Stimulated activated CD4-positive, alpha-beta T cell treated with anti-CD3 and anti-CD28 coated beads, Interleukin-4, amount 100 ng/mL, for 4 hours (primary cell): ENCODE measurements at regions not wholly inside any gene's neighbourhood (a gene's known extent, or its start where the extent isn't known, plus 50 kb on each side); places are given as distances from the start of the nearest gene placed in this dataset.
"Not testable (repeated sequence)": the region's sequence is repeated elsewhere in the genome, so short reads cannot be mapped to it uniquely, and the experiment has no call there.

Experiments
- DNase-seq, 2 experiments: peaks; one replicate each; pipeline ENCODE4 v3.0.0-alpha.2; 2020

DNA sequence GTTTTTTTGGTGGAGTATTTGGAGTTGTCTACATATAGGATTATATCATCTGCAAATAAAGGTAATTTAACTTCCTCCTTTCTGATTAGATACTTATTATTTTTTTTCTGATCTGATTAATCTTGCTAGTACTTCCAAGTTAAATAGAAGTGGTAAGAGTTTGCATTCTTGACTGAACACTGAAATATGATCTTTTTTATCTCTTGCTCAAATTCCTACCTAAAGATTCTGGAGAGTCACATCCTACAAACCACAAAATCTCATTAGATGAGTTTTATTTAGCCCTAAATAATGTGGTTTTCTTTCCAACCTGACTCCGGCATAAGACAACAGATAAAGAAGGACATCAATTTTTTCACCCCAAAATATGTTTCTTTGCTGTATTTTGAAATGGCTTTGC, 977.9 kb upstream of the GBE1 start:
- DNase-seq, result no peak

DNA sequence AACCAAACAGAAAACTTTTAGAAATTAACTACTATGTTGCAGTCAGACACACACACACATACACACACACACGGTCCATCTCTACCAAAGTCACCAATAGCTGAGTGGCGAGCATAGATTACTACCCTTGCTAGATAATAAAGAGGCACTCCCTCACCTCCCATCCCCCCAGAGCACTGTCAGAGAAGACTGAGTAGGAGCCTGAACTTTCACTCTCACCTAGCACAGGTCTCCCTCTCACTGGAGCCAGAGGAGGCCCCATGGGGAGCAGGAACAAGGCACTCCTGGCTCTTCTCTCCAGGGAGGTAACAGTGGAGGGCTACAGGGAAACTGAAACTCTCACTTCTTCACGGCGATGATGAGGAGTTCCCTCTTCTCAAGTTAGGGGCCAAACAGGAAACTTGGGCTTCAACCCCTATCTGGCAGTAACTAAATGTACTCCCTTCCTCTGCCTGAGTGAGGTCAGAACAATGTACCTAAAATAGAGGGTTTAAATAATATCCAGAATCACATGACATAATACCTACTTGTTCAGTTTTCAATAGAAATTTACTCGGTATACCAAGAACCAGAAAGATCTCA, 975.3 kb upstream of the GBE1 start:
- no peak for DNase-seq

DNA sequence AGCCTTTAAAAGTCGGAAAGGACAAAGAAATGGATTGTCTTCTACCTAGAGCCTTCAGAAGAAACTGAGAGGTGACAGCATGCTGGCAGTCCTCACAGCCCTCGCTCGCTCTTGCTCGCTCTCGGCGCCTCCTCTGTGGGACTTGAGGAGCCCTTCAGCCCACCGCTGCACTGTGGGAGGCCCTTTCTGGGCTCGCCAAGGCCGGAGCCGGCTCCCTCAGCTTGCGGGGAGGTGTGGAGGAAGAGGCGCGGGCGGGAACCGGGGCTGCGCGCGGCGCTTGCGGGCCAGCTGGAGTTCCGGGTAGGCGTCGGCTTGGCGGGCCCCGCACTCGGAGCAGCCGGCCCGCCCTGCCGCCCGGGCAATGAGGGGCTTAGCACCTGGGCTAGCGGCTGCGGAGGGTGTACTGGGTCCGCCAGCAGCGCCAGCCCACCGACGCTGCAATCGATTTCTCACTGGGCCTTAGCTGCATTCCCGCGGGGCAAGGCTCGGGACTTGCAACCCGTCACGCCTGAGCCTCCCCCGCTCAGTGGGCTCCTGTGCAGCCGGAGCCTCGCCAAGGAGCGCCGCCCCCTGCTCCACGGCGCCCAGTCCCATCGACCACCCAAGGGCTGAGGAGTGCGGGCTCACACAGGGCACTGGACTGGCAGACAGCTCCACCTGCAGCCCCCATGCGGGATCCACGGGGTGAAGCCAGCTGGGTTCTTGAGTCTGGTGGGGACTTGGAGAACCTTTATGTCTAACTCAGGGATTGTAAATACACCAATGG, 953.8 kb upstream of the GBE1 start:
- no peak for DNase-seq

DNA sequence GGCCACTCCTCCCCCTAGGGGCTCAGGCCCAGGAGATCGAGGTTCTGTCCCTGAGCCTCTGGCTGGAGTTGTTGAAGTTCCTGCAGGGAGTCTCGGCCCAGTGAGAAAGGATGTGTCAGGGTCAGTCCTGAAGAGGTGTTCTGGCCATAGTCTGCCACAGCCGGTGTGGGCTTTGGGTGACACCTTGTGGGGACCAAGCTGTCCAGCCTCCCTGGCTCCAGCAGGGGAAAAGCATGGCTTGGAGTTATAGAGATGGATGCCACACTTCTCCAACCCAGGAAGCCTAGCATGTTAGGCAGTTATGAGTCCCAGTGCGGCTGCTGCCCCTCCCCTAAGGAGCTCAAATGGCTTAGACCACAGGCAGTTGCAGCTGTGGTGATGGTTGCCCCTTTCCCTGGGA, 945.6 kb upstream of the GBE1 start:
- DNase-seq, result no peak

DNA sequence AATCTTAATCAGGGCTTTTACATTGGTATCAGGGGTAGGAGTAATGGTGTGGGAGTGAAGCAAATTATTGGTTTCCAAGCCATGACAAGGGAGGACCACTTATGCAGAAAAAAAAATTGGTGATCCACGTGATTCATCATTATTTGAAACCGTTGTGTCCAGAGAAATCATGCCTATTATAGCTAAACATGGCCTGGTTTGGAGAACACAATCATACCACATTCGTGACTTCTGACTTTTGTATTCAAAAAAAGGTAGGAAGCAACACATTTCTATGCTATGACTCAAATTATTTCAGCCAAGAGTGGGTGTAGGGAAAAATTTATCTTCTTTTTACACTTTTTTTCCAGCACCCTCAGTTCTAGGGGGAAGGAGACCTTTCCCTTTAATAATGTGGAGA, 924.3 kb upstream of the GBE1 start:
- DNase-seq, result no peak

DNA sequence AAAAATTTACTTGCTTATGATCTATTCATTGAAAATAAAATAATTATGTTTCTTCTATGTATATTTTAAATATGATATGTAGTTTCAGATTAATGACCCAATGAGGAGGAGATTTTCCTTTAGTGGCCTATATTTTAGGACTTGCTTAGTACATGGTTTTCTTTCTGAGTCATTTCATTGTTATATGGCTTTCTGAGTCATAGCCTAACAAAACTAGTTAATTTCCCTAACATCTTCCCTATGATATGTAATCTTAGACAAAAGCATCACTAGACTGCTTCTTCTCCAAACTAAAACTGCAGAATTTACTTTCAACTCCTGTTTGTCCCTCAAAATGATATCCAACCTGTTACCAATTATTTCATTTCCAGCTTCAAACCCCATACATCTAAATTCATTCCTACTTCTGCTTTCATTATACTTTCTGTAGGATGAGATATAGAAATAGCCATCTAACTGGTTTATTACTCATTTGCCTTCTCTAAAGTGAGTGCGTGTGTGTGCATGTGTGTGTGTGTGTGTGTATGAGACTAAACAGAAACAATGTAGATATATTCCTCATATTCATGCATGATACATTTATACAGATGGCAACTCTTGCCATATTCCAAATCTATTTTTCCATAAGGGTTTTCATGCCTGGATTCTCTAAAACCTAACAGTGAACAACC, 915.0 kb upstream of the GBE1 start:
- DNase-seq, result no peak

DNA sequence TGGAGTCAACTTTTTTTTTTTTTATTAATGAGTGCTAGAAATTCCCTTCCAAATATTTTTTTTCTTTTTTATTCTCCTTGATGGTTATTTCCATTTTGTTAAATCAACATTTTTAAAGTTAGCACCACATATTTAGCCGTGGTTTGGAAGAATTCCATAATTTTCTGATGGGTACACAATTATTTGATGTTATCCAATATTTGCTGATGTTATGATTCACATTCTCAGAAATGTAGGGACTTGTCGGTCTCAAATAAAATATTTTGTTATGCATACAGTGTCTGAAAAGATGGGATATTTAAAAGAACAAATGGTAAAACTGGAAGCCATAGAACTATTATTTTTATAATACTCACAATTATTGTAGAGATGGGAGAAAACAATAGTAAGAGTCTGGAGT, 911.5 kb upstream of the GBE1 start:
- no peak for DNase-seq

DNA sequence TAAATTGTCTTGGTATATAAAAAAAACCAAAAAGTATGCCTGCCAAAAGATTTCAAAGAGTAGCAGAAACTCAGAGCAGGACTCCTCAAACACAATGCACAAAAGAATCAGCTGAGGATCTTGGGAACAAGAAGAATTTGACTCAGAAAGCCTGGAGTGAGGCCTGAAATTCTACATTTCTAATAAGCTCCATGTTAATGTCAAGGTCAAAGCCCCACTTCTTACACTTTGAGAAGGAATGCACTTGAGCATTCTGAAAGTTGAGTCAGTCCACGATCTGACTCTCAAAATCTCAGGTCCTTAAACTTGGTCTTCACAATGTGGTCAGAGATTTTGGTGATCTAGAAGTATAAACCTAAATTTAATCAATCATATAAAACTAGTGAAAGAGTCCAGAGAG, 910.0 kb upstream of the GBE1 start:
- DNase-seq, result no peak

DNA sequence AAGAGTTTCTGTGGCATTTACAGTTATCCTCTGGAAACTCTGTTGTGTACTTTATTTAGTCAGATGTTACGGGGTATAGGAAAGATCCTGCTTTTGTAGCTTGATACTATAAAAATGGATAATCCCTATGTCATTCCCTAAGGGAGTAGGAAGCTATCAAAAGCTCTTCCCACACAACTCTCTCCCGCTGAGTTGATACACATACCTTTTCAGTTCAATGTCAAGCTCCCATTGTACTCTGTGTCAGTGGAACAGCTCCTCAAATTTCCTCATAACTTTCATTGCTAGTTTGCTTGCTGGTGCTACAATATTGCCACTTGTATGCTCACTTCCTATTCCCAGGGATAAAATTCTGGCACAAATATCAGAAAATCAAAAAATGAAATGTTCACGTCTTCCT, 893.3 kb upstream of the GBE1 start:
- no peak for DNase-seq

DNA sequence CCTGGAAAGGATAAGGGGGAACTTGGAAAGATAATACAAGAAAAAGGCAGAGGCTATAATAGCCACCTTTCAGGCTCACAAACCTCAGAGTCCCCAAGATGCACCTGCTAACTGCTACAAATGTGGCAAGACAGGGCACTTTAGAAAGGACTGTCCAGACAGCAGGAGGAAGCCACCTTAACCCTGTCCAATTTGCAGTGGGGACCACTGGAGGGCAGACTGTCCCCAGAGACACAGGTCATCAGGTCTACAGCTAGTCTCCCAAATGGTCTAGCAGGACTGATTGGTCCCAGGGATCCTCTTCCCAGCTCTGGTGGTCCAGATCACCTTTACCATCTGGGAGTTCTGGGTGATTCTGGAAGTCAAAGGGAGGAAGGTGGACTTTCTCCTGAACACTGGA, 882.5 kb upstream of the GBE1 start:
- DNase-seq, result no peak

DNA sequence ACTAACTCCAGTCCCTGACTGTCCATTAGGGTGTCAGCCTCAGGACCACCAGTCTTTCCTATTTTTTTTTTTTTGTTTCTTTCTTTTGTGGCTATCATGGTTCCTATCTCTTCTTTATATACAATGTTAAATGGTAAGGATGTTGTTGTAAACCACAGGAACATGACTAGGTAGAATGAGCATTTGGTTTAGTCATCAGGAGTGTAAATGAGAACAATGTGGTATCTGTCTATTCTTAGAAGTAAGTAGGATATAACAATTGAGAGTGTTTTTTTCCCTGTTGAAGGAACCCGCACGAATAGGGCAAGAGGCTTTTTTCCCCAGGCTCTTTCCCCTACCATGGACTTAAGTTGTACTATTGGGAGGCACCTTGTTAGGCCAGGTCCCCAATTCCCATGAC, 880.3 kb upstream of the GBE1 start:
- no peak for DNase-seq

DNA sequence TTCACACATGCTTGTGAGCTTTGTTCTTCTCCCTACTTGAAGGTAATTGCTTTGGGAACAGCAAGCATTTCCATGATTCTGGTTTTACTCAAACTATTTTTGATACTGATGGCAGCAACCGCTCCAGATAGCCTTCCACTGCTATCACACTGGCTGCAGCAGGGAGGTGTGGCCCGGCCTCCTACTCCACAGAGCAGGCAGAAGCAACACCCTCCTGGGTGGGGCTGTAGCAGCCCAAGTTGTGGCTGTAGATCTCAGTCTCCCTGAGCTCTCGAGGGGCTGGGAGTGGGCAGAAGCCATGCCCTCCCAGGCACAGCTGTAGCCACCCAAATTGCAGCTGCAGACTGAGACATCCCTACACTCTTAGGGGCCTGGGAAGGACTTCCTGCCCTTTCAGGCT, 878.8 kb upstream of the GBE1 start:
- DNase-seq, result no peak

DNA sequence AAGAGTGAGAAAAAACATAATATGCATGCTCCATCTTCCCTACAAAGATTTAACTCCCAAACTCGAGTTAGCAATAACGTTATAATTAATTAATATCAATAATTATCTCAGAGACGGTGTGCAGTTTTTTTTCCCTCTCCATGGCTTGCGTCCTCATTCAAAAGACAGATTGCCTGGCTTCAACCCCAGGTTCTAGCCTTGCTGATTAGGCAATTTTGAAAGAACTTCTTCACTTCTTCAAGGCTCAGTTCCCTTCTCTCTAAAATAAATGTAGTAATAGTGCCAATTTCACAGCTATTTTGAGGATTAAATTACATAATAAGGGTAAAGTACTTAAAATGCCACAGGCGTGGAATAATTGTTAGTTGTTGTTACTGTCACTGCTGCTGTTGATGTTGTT, 876.1 kb upstream of the GBE1 start:
- no peak for DNase-seq

DNA sequence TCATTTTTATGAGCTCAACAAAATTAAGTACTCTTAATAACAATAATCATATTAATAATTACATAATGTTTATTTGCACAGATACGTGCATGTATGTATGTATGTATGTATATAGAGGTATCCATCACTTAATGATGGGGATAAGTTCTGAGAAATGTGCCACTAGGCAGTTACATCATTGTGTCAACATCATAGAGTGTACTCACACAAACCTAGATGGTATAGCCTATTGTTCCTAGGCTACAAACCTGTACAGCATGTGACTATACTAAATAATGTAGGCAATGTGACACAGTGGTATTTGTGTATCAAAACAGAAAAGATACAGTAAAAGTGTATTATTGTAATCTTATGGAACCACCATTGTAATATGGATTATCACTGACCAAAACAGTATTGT, 874.7 kb upstream of the GBE1 start:
- no peak for DNase-seq

DNA sequence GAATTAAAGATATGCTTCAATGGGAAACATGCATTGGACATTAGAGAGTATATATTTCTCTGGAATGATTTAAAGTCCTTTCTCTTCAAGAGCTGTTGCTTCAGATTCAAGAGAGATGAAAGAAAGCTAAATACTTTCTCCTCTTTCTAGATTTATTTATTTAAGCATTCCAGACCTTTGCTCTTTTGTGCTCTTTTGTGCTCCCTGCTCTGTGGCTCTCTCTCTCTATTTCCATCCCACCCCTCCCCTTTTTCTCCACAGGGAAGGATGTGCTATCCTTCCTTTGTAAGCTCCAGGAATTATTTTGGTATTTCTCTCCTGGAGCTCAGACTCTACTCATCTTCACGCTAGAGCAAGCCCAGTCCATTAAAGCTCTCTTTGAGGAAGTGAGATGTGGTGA, 871.9 kb upstream of the GBE1 start:
- DNase-seq, result no peak

DNA sequence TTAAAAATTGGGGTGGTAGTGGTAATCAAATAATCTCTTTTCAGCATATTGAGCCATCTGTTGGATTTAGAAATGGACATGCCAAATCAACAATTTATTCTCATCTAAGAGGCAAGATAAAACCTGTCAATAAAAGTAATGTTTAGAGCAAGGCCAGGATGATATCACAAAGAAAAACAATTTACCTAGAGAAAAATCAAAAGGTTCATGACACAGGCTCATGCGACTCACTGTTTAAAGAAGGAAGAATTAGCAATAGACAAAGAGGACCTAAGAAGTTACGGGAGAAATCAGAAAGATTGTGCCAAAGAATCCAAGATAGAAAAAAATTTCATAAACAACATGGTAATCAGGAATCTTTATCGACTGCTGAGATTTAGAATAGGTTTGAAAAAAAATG, 868.5 kb upstream of the GBE1 start:
- DNase-seq, result no peak

DNA sequence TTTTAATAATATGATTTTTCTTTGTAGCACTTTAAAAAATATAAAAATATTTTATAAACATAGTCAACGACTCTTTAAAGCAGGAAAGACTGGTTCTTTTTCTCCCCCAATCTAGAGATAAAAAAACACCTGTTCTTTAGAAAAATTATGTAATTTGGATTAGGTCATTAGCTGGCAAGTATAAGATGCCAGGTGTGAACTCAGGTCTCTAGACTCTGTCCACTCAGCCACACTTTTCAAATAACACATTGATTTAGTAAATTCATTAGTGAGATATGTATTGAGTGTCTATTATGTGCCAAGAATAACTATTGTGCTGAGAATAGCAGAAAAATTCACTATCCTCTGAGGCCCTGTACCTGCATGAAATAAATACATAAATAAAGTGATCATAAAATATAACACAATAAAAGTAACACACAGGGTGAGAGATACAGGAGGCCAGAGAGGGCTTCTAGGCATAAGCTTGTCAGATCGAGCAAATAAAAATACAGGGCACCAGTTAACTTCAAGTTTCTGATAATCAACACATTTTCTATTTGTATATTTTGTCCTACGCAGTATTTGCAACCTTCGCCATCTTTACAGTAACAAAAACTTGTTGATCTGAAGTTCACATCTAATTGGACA, 867.1 kb upstream of the GBE1 start:
- DNase-seq, result no peak

DNA sequence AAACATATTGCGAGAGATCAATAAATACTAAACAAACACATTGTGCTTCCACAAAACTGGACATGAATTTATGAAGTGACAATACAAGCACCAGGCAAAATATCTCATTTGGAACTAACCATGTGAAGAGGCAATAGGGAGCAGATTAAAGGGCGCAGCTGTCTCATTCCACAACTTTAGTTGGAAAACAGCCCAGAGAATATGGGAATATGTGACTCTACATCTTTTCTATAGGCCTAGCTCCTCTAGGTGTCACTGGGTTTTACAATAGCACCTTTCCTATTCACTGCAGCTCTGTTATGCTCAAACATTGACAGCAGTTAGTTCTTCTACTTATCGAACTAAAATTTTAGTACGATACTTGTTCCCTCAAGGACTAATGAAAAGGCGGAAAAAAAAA, 866.3 kb upstream of the GBE1 start:
- DNase-seq, result no peak

DNA sequence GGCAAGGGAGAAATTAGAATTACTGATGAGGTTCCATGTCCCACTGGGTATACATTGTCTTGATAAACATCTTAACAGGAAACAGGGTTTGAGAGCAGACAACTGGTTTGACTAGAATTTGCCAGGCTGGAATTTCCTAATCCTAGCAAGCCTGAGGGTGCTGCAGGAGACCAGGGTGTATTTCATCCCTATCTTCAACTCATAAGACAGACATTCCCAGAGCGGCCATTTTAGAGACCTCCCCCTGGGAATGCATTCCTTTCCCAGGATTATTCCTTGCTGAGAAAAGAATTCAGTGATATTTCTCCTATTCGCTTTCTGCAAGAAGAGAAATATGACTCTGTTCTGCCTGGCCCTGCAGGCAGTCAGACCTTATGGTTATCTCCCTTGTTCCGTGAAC, 859.3 kb upstream of the GBE1 start:
- DNase-seq, result not testable (repeated sequence)

DNA sequence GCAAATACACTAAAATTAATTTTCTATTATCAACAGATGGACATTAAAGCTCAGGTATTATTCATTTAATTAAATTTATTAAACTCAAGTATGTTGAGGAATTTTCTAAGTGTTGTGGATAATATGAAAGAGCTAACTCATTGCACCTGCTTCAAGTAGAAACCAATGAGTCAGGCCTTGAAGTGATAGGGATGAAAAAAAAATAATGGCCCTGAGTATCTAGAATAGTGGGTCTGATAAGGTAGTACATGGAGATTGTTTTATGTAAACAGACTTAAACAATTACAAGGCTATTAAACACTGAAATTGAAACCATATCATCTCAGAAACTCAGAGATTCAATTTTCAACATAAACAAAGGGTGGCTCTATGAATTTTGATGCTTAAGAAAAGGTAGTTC, 857.1 kb upstream of the GBE1 start:
- no peak for DNase-seq

DNA sequence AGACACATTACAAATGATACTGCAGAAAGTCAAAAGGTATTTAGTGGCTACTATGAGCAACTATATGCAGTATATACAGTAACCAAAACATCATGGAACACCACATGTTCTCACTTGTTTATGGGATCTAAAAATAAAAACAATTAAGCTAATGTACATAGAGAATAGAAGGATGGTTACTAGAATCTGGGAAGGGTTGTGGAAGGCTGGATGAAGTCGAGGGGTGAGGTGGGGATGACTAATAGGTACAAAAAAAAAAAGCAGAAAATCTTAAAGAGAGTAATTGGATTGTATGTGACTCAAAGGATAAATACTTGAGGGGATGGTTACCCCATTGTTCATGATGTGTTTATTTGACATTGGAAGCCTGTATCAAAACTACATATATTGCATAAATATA, 848.8 kb upstream of the GBE1 start:
- no peak for DNase-seq

DNA sequence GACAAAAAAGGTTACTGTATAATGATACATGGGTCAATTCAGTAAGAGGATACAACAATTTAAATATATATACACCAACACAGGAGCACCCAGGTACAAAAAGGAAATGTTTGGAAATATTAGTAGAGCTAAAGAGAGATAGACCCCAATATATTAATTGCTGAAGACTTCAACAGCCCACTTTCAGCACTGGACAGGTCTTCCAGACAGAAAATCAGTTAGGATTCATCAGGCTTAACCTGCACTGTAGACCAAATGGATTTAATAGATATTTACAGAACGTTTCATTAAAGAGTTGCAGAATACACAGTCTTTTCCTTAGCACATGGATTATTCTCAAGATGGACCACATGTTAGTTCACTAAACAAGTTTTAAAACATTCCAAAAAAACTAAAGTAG, 845.9 kb upstream of the GBE1 start:
- no peak for DNase-seq

DNA sequence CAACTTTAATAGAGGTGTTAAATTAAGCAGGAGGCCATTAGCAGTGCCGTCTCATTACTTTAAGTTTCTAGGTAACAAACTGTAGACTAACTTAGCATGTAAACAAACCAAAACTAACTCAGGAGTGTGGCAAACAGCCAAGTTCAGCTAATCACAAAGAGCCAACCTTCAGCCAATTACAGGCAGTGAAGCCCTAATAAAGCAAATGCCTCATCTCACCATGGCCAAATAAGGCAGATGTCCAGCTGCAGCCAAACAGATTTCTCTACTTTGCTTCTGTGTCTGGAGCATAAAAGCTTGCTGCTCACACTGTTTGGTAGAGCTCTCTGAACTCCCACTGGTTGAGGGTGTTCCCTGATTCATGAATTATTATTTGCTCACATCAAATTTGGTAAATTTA, 835.4 kb upstream of the GBE1 start:
- no peak for DNase-seq

DNA sequence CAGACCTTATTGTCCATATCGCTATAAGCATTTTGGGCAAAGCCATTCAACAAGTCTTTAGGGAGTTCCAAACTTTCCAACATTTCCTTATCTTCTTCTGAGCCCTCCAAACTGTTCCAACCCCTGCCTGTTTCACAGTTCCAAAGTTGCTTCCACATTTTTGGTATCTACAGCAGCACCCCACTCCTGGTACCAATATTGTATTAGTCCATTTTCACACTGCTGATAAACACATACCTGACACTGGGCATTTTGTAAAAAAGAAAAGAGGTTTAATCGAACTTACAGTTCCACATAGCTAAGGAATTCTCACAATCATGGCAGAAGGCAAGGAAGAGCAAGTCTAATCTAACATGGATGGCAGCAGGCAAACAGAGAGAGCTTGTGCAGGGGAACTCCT, 834.1 kb upstream of the GBE1 start:
- no peak for DNase-seq
